ENCODE measurements at regions not wholly inside any gene's neighbourhood (a gene's known extent, or its start where the extent isn't known, plus 50 kb on each side); places are given as distances from the start of the nearest gene placed in this dataset.
"Not testable (repeated sequence)": the region's sequence is repeated elsewhere in the genome, so short reads cannot be mapped to it uniquely, and the experiment has no call there.

- DNase-seq: no peak
Measured at GRCh38 chr2:136319651-136320050, 201.7 kb upstream of the CXCR4 start.

- DNase-seq: no peak
Measured at GRCh38 chr2:136319237-136319636, 201.3 kb upstream of the CXCR4 start.

- no peak for DNase-seq
Measured at GRCh38 chr2:136314240-136314639, 196.3 kb upstream of the CXCR4 start.

- DNase-seq: not testable (repeated sequence)
Measured at GRCh38 chr2:136312568-136312967, 194.6 kb upstream of the CXCR4 start.

GRCh38 chr2:136310797-136311603 lies 193.1 kb upstream of the CXCR4 start:
- no peak for DNase-seq

GRCh38 chr2:136310005-136310495 lies 192.1 kb upstream of the CXCR4 start:
- DNase-seq: no peak

GRCh38 chr2:136308611-136309010 lies 190.7 kb upstream of the CXCR4 start:
- DNase-seq: no peak

- no peak for DNase-seq
Measured at GRCh38 chr2:136306836-136307235, 188.9 kb upstream of the CXCR4 start.

- no peak for DNase-seq
Measured at GRCh38 chr2:136305517-136306192, 187.7 kb upstream of the CXCR4 start.

GRCh38 chr2:136301006-136301405 lies 183.1 kb upstream of the CXCR4 start:
- DNase-seq: no peak

- DNase-seq: no peak
Measured at GRCh38 chr2:136298631-136299030, 180.7 kb upstream of the CXCR4 start.

GRCh38 chr2:136297994-136298393 lies 180.0 kb upstream of the CXCR4 start:
- peak; percentile 63 for DNase-seq

GRCh38 chr2:136297312-136297711 lies 179.4 kb upstream of the CXCR4 start:
- DNase-seq: no peak

- DNase-seq: no peak
Measured at GRCh38 chr2:136295168-136295567, 177.2 kb upstream of the CXCR4 start.

- no peak for DNase-seq
Measured at GRCh38 chr2:136291871-136292270, 173.9 kb upstream of the CXCR4 start.

GRCh38 chr2:136290326-136290725 lies 172.4 kb upstream of the CXCR4 start:
- DNase-seq: no peak

- no peak for DNase-seq
Measured at GRCh38 chr2:136288249-136288648, 170.3 kb upstream of the CXCR4 start.

- no peak for DNase-seq
Measured at GRCh38 chr2:136286423-136286822, 168.5 kb upstream of the CXCR4 start.

GRCh38 chr2:136284226-136285119 lies 166.5 kb upstream of the CXCR4 start:
- no peak for DNase-seq

GRCh38 chr2:136282251-136282650 lies 164.3 kb upstream of the CXCR4 start:
- no peak for DNase-seq

- no peak for DNase-seq
Measured at GRCh38 chr2:136281281-136282114, 163.5 kb upstream of the CXCR4 start.

GRCh38 chr2:136266346-136266745 lies 148.4 kb upstream of the CXCR4 start:
- not testable (repeated sequence) for DNase-seq

Data from NCI-H1105 treated with DMSO at 0.1 percent for 48 hours (cell line).